Inflammatory macrophage treated with lipopolysaccharide for 4 hours (primary cell): ENCODE measurements at regions not wholly inside any gene's neighbourhood (a gene's known extent, or its start where the extent isn't known, plus 50 kb on each side); places are given as distances from the start of the nearest gene placed in this dataset.
A peak's percentile ranks its signal among the peaks of the same experiment; 100 is the strongest.

Experiments
- DNase-seq: peaks from one replicate; pipeline ENCODE4 v3.0.0-alpha.2; 2020

DNA sequence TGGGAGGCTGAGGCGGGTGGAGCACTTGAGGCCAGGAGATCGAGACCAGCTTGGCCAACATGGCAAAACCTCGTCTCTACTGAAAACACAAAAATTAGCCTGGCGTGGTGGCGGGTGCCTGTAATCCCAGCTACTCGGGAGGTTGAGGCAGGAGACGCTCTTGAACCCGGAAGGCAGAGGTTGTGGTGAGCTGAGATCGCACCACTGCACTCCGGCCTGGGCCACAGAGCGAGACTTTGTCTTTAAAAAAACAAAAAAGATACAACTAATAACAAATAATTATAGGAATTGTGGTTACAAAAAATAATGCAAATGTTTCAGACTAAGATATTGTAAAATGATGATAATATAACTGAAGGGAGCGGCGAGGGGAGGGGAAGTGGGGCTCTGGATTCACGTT is 90.3 kb upstream of the RTL6 start:
- DNase-seq = no peak

GRCh38 chr22:44587737-44588310 is 89.8 kb upstream of the RTL6 start:
- no peak for DNase-seq

DNA sequence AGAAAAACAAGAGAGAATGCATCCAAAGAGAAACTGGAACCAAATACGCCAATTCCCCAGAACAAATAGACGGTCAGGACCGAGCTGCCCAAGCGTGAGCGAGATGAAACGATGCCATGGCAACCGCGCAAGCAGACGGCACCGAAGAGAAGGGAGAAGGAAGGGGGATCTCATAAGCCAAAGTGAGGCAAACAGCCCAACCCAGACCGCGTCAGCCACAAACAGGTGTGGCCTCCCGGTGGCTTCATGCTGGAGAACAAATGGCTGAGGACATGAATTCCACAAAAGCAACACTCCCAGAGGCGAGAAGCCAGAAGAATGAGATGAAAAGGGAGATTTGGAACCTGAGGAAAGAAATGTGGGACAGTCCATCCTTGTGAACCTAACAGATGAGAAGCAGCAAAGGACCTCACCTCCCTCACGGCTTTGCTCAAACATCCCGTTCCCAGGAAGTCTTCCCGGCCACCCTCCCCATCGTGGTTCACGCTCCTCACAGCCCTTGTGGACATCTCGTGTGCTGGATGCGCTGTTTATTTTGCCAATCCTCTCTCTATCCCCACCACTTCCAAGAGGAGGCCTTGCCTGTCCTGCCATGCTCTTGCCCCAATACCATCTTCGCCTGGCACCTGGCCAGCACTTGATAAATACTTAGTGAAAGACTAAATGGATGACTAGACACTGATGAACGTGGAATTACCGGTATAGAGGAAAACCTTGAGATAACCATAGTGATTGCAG is 89.1 kb upstream of the RTL6 start:
- DNase-seq = no peak

DNA sequence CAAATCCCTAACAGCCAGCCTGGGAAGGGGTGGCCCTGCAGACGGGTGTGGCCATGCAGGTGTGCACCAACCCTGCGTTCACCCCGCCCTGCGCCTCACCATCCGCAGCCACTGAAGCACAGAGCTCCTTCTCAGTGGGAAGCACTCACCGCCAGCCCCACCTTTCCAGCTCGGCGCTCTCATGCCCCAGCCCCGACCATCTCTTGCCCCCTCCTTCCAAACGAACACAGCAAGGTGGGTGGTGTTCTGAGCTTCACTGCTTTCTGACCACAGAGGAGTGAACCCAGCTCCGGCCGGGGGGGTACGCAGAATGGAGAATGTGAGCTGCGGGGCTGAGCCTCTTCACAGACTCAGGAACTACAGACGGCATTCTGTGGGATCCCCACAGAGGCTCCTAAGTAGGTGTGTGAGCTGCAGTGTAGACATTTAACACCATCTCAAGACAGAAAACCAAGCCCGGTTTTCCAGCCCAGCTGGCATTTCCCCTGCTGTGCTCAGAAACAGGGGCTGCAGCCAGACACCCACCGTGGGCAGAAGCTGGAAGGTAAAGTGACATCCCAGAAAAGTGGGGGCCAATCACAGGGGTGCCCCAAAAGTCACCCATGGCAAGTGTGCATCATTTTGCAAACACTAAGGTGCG is 88.4 kb upstream of the RTL6 start:
- DNase-seq = no peak

DNA sequence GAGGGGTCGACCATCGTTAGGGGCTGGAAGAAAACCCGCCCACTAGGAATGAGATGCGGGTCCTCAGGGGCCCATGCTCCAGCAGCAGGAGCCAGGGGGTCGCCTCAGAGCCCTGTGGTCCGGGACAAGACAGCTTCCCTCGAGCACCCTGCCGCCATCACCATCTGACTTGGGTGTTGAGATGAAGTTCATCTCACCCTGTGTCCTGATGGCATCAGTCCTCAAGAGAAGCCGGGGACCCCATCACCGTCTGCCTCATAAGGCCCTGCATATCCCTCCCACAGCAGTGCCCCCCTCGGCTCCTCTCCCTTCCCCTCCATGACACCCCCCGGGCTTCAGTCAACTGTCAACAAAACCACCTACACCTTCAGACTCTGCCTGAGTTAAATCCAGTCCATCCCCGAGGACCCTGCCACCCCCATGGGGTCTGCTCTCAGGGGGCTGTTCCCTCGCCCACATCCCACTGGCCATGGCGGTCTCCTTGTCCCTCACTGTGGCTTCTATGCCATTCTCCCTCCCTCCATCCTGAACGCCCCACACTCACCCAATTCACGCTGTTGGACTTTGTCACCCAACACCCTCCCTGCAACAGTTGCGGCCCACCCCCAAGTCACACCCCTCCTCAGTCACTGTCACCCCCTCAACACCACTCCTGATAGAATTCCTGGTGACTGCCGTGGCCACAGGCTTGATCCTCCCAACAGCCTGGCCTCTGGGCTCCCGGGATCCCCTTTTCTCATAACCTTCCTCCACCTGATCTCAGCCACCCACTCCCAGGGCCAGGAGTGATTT is 87.7 kb upstream of the RTL6 start:
- no peak for DNase-seq

DNA sequence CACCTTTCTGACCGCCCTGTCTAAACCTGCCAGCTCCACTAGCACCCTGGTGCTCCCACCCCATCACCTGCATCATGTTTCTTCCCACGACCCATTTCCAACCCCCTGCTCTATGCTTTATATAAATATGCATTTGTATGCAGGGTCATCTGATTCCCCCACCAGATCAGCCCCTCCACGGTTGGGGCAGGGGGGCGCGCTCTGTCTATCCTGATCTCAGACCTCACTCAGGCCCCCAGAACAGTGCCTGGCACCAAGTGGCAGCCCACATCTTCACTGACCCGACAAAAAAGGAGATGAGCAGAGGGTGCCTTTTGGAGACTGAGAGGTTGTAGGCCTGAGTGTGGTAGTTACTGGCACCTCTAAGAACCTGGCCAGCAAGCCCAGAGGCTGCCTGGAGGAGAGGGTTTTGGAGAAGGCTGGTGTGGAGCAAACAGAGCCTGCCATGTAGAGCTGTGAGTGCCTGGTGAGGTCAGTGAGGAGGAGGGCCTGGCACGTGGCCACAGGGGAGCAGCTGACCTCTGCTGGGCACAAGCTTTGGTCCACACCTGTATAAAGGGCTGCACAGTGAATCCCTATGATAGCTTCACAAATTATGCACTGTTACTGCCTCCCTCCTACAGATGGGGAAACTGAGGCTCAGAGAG is 86.3 kb upstream of the RTL6 start:
- DNase-seq = no peak

- DNase-seq = no peak
Observed at GRCh38 chr22:44583854-44584253, 85.8 kb upstream of the RTL6 start.

- DNase-seq = peak; percentile 38
Observed at GRCh38 chr22:44583061-44583760, 85.2 kb upstream of the RTL6 start.

GRCh38 chr22:44582016-44582415 is 84.0 kb upstream of the RTL6 start:
- DNase-seq = no peak

- DNase-seq = no peak
Observed at GRCh38 chr22:44581096-44581435, 83.0 kb upstream of the RTL6 start.

- no peak for DNase-seq
Observed at GRCh38 chr22:44580176-44581095, 82.4 kb upstream of the RTL6 start.

GRCh38 chr22:44578516-44579230 is 80.6 kb upstream of the RTL6 start:
- DNase-seq = no peak

GRCh38 chr22:44578110-44578457 is 80.1 kb upstream of the RTL6 start:
- no peak for DNase-seq

GRCh38 chr22:44577391-44578109 is 79.5 kb upstream of the RTL6 start:
- DNase-seq = no peak

GRCh38 chr22:44576311-44577260 is 78.6 kb upstream of the RTL6 start:
- no peak for DNase-seq

DNA sequence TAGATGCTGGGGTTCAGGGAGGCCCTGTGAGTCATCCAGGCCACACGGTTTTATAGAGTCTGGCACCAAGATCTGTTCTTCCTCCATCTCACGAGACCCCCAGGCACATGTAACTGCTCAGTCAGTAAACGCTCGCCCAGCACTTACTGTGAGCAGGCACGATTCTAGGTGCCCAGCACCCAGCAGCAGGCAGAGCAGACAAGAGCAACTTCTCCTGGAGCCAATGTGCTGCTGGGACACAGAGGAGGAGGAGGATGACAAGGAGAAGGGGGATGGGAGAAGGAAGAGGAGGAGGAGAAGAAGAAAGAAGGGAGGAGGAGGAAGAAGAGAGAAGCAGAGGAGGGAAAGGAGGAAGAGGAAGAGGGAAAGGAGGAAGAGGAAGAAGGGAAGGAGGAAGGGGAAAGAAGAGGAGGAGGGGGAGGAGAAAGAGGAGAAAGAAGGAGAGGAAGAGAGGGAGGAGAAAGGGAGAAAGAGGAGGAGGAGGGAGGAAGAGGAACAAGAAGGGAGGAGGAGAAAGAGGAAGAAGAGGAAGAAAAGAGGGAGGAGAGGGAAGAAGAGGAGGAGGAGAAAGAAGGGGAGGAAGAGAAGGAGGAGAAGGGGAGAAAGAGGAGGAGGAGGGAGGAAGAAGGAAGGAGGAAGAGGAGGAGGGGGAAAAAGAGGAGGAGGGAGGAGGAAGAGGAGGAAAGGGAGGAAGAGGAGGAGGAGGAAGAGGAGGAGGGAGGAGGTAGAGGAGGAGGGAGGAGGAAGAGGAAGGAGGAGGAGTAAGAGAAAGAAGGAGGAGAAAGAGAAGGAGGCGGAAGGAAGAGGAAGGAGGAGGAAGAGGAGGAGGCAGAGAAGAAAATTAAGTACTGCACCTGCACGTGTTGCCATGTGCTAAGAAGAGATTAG is 77.6 kb upstream of the RTL6 start:
- DNase-seq = no peak

DNA sequence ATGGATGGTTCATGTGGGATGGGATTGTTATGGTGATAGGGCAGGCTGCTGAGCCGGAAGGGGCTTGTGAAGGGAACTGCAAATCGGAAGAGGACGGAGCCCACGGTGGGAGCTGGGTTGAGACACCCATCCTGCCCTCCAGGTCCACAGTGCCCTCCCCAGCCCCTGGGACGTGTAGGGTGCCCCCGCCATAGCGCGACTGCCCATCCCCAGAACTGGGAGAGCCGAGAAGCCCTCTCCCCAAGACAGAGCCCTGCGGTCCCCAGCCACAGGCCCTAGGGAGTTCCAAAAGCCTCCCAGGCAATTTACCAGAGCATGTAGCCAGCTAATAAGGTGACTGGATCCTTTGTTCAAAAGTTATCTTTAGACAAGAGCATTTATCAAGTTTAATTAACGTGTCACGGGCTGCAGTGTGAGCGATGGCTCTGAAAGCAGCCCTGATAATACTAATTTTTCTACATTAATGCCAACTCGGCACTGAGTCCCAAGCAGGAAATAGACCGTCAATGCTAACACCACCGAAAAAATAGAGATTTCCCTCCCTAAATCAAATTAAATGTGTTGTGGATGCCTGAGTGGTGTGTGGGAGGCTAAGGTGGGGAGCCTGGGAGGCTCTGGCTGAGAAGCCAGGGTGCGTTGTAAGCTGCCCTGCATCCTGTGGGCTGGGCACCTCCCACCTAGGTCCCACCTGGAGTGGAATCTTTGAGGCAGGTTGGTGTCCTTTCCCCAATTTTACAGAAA is 76.8 kb upstream of the RTL6 start:
- no peak for DNase-seq
